ENCODE measurements at regions not wholly inside any gene's neighbourhood (a gene's known extent, or its start where the extent isn't known, plus 50 kb on each side); places are given as distances from the start of the nearest gene placed in this dataset.

GRCh38 chr18:68152770-68153169 is 562.1 kb downstream of the TMX3 start:
- Histone ChIP-seq H2AFZ (no peak overlapping the region), H3K9me3 (ENCODE audit: control insufficient read depth, low read length) (no peaks in the 10 kb centered on the region), H3K27ac (no peak overlapping the region), H3K27me3 (ENCODE audit: control insufficient read depth, insufficient read depth, low read length) (no peaks in the 10 kb centered on the region), H3K4me2 (ENCODE audit: low read length) (no peak overlapping the region), H3K4me3 (ENCODE audit: low read depth, low read length) (no peak overlapping the region), H3K4me1 (no peaks in the 10 kb centered on the region), H3K36me3 (ENCODE audit: control insufficient read depth, insufficient read depth, low read length) (no peaks in the 10 kb centered on the region), H3K79me2 (no peaks in the 10 kb centered on the region), H3K9ac (no peak overlapping the region)
- TF ChIP-seq, protein P1, sequence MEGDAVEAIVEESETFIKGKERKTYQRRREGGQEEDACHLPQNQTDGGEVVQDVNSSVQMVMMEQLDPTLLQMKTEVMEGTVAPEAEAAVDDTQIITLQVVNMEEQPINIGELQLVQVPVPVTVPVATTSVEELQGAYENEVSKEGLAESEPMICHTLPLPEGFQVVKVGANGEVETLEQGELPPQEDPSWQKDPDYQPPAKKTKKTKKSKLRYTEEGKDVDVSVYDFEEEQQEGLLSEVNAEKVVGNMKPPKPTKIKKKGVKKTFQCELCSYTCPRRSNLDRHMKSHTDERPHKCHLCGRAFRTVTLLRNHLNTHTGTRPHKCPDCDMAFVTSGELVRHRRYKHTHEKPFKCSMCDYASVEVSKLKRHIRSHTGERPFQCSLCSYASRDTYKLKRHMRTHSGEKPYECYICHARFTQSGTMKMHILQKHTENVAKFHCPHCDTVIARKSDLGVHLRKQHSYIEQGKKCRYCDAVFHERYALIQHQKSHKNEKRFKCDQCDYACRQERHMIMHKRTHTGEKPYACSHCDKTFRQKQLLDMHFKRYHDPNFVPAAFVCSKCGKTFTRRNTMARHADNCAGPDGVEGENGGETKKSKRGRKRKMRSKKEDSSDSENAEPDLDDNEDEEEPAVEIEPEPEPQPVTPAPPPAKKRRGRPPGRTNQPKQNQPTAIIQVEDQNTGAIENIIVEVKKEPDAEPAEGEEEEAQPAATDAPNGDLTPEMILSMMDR (IDR thresholded peaks at IDR 0.05): no peak

DNA sequence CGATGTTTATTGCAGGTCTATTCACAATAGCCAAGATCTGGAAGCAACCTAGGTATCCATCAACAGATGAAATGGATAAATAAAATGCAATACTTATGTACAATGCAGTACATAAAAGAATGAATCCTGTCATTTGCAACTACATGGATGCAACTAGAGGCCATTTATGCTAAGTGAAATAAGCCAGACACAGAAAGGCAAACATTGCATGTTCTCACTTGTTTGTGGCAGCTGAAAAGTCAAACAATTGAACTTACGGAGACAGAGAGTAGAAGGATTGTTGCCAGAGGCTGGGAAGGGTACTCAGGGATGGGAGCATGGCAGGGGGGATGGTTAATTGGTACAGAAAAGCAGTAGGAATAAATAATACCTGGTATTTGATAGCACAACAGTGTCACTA is 563.9 kb downstream of the TMX3 start:
- H3K4me2 ChIP-seq (ENCODE audit: low read length): no peak overlapping the region
- no peak overlapping the region for H3K4me3 ChIP-seq (ENCODE audit: low read depth, low read length)
- H3K79me2 ChIP-seq: no peaks in the 10 kb centered on the region
- H3K27me3 ChIP-seq (ENCODE audit: control insufficient read depth, insufficient read depth, low read length): no peaks in the 10 kb centered on the region
- H3K27ac ChIP-seq: no peak overlapping the region
- H3K9me3 ChIP-seq (ENCODE audit: control insufficient read depth, low read length): no peaks in the 10 kb centered on the region
- H3K4me1 ChIP-seq: no peaks in the 10 kb centered on the region
- H2AFZ ChIP-seq: no peak overlapping the region
- no peak overlapping the region for H3K9ac ChIP-seq
- no peaks in the 10 kb centered on the region for H3K36me3 ChIP-seq (ENCODE audit: control insufficient read depth, insufficient read depth, low read length)
- TF ChIP-seq, protein P1 (IDR thresholded peaks at IDR 0.05): no peak

DNA sequence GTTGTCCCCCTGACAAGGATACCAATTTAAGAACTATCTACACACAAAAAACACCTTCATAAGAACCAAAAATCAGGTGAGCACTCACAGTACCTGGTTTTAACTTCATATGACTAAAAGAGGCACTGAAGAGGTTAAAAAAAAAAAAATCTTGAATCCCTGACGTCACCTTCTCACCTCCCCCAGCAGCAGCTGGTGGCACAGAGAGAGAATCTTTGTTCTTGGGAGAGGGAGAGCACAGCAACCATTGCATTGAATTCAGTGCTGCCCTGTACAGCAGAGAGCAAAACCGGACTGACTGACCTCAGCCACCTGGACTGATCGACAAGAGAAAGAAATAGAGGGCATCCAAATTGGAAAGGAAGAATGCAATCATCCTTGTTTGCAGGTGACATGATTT is 566.0 kb downstream of the TMX3 start:
- Histone ChIP-seq H3K27ac (no peak overlapping the region), H3K4me3 (ENCODE audit: low read depth, low read length) (no peak overlapping the region), H2AFZ (no peak overlapping the region), H3K27me3 (ENCODE audit: control insufficient read depth, insufficient read depth, low read length) (no peaks in the 10 kb centered on the region), H3K9me3 (ENCODE audit: control insufficient read depth, low read length) (no peaks in the 10 kb centered on the region), H3K4me2 (ENCODE audit: low read length) (no peak overlapping the region), H3K4me1 (no peaks in the 10 kb centered on the region), H3K79me2 (no peaks in the 10 kb centered on the region), H3K9ac (no peak overlapping the region), H3K36me3 (ENCODE audit: control insufficient read depth, insufficient read depth, low read length) (no peaks in the 10 kb centered on the region)
- TF ChIP-seq, protein P1 (IDR thresholded peaks at IDR 0.05): no peak

- Histone ChIP-seq H2AFZ (no peak overlapping the region), H3K4me1 (no peaks in the 10 kb centered on the region), H3K79me2 (no peaks in the 10 kb centered on the region), H3K9me3 (ENCODE audit: control insufficient read depth, low read length) (no peaks in the 10 kb centered on the region), H3K9ac (no peak overlapping the region), H3K27me3 (ENCODE audit: control insufficient read depth, insufficient read depth, low read length) (no peaks in the 10 kb centered on the region), H3K36me3 (ENCODE audit: control insufficient read depth, insufficient read depth, low read length) (no peaks in the 10 kb centered on the region), H3K4me3 (ENCODE audit: low read depth, low read length) (no peak overlapping the region), H3K4me2 (ENCODE audit: low read length) (no peak overlapping the region), H3K27ac (no peak overlapping the region)
- TF ChIP-seq, protein P1 (IDR thresholded peaks at IDR 0.05): no peak
These were observed 567.2 kb downstream of the TMX3 start for GRCh38 chr18:68147728-68148127.

- H3K9me3 ChIP-seq (ENCODE audit: control insufficient read depth, low read length): no peaks in the 10 kb centered on the region
- H3K27me3 ChIP-seq (ENCODE audit: control insufficient read depth, insufficient read depth, low read length): no peaks in the 10 kb centered on the region
- no peaks in the 10 kb centered on the region for H3K36me3 ChIP-seq (ENCODE audit: control insufficient read depth, insufficient read depth, low read length)
These were observed 593.1 kb downstream of the TMX3 start for GRCh38 chr18:68121826-68122225.

More at GRCh38 chr18:68121826-68122225, 593.1 kb downstream of the TMX3 start:
- Histone ChIP-seq H3K27ac (no peak overlapping the region), H3K4me1 (no peaks in the 10 kb centered on the region), H3K79me2 (no peaks in the 10 kb centered on the region), H3K9ac (no peak overlapping the region), H3K4me2 (ENCODE audit: low read length) (no peak overlapping the region), H2AFZ (no peak overlapping the region), H3K4me3 (ENCODE audit: low read depth, low read length) (no peak overlapping the region)
- TF ChIP-seq, protein P1 (IDR thresholded peaks at IDR 0.05): no peak

Measured in parathyroid adenoma (tissue), 2 donors.